HL-60 (cell line): ENCODE measurements at regions not wholly inside any gene's neighbourhood (a gene's known extent, or its start where the extent isn't known, plus 50 kb on each side); places are given as distances from the start of the nearest gene placed in this dataset.
A peak's percentile ranks its signal among the peaks of the same experiment; 100 is the strongest.

ENCODE experiments used
- CTCF ChIP-seq: IDR thresholded peaks from one replicate; pipeline ENCODE4 v1.5.1; 2011; ENCODE audit warnings: low read length, control low read depth, inconsistent platforms; ENCODE audit not compliant: insufficient read depth
- GABPA ChIP-seq: IDR thresholded peaks from 2 replicates; pipeline ENCODE4 v1.6.1; 2012; ENCODE audit warnings: low read depth
- POLR2AphosphoS5 ChIP-seq: IDR thresholded peaks from 2 replicates; pipeline ENCODE4 v1.6.1; 2012; ENCODE audit warnings: low read depth

DNA sequence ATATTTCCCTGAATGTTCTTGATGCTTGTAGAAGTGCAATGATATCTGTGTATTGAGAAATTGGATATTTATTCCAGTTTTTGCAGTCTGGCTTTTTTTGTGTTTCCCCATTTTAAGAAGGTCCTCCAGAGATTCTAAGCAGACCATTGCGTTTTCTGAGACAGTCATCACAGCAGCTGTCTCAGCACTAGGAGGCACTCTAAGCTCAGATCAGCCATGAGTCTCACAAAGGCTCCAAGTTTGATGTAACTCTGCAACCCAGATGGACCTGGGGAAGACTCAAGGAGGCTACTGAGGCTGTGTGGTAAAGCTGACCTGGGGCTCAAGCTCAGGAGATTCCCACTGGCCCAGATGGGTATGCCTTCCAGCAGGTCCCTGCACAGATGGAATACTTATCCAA, 89.3 kb upstream of the CYLC1 start:
- TF ChIP-seq CTCF: peak; percentile 4
- no peak for TF ChIP-seq GABPA
- no peak for TF ChIP-seq POLR2AphosphoS5
